Skin of body (tissue), 1 donor: ENCODE measurements at regions not wholly inside any gene's neighbourhood (a gene's known extent, or its start where the extent isn't known, plus 50 kb on each side); places are given as distances from the start of the nearest gene placed in this dataset.
A peak's percentile ranks its signal among the peaks of the same experiment; 100 is the strongest.

ENCODE experiments used
- DNase-seq: peaks from one replicate; lab custom pipeline; 2025; lab: John Stamatoyannopoulos, UW

GRCh38 chr2:164306872-164307271 lies 314.4 kb downstream of the GRB14 start:
- DNase-seq = no peak

DNA sequence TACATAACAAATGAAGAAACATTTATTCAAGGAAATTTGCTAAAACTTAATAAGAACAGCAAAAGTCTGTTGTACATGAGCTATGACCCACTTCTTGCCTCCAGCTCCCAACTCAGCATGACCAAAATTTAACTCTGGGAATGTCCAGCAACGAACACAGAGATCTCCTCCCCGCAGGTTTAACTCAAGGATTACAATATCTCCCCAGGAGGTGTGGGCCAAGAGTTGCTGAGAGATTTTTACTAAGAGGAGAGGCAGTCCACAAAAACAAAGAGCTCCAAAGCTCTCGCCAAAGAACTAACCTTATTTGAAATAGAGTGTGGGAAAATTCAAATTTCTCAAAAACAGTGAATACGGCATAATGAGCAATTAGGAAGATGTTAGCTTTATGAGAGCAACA lies 318.5 kb downstream of the GRB14 start:
- DNase-seq = no peak

GRCh38 chr2:164288235-164288634 lies 333.0 kb downstream of the GRB14 start:
- DNase-seq = no peak

GRCh38 chr2:164287056-164287455 lies 334.2 kb downstream of the GRB14 start:
- no peak for DNase-seq

DNA sequence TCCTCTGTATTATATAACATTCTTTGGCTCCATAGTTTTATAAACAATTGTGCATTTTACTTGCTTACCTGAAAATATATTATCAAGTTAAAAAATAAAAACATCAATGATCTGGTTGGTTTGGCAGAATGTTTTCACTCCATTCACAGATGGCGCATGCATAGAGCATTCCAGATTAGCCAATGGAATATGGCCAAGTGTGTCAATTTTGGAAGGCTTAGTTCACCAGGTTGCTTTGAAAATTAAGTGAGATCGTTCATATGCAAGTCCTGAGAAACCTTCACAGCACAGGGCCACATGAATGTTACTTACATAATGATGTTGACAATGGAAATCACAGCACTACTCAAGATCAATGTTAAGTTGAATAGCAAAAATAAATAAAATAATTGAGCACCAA lies 335.7 kb downstream of the GRB14 start:
- DNase-seq = no peak

- DNase-seq = no peak
Measured at GRCh38 chr2:164281896-164282295, 339.4 kb downstream of the GRB14 start.

DNA sequence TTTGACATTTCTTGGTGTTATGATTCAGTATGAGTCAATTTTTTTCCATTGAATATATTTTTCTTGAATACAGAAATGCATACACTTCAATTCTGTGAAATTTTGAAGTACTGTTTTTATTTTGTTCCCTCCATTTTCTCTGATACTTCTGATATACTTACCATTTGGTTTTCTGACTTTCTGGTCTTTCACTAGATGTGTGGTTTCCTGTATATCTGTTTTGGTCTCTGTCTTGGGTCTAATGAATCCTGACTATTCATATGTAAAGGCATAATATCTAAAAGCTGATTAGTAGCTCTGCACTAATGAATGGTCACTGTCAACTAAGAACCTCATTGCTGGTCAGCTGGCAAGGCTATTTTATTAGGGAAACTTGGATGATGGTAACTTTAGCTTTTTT lies 345.6 kb downstream of the GRB14 start:
- DNase-seq = no peak

DNA sequence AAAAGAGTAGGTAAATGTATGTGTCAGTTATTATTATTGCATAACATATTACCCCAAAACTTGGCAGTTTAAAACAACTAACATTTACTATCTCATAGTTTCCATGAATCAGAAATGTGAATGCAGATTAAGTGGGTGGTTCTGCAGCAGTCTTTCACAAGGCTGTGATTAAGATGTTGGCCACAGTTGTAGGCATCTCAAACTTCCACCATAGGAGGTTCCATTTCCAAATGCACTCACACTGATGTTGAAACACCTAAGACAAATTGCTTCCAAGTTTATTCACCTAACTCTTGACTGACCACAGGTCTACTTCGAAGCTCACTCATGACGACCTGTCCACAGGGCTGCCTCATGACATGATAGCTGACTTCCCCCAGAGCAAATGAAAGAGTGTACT lies 360.8 kb downstream of the GRB14 start:
- no peak for DNase-seq

DNA sequence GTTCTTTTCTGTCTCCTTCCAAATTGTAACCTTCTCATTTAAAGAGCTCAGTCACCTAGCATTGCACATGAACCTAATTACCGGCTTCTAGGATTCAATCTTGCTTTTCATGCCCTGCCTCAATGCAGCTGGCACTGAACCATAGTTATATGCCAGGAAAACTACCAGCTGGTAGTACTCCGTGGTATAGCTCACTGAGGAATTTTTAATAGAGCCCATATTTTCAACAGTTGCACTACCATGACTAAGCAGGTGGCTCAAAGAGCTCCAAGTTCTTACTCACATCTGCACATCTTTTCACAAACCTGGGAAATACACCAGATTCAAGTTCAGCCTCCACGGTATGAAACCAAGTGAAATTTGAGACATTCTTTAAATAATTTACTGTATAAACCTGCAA lies 363.5 kb downstream of the GRB14 start:
- no peak for DNase-seq

DNA sequence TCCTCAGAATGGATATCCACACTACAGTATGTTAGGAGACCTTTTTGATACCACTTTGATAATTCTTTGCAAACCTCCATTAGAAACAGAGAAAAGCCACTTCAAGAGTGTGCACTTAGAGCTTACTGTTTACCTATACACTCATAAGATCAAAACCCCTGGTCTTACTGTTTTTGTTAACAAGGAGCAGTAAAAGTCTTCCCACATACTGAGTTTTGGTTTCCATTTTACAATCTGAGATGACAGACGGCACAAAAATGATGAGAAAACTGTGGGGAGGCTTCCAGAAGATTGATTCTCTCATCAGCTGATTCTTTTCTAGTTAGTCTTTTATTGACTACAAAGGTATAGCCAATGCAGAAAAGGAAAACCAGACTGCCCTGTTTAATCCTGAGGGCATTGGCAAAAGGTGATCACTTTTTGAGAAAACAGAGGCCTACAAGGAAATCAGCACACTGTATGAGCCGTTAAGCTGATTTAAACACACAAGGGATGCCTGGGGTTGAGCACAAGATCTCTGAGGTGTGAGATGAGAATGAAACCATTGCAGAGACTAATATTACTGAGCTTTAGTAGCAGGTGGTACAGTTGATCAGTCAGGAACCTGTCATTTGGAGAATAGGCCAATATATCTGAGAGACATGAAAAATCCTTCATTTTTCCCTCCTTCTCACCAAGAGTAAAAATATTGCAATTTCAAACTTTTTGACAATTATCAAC lies 368.6 kb downstream of the GRB14 start:
- DNase-seq = no peak

- no peak for DNase-seq
Measured at GRCh38 chr2:164243315-164243714, 378.0 kb downstream of the GRB14 start.

- no peak for DNase-seq
Measured at GRCh38 chr2:164242409-164242808, 378.9 kb downstream of the GRB14 start.

DNA sequence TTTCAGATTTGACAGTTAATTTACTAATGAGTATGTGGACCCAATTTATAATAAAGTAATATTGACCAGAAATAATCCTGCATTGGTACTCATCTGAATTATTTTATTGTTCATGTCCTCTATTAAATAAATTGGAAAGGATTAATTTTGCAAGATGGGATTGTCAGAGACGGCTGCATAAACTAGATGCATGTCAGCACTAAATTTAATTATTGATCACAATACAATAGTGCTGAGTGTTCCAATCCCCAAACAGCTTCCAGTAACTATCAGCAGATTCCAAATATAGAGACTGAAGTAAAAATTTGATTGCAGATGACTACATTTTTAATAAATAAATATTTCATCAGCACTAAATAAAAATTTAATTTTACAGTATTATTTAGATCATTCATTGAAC lies 387.2 kb downstream of the GRB14 start:
- DNase-seq = no peak

DNA sequence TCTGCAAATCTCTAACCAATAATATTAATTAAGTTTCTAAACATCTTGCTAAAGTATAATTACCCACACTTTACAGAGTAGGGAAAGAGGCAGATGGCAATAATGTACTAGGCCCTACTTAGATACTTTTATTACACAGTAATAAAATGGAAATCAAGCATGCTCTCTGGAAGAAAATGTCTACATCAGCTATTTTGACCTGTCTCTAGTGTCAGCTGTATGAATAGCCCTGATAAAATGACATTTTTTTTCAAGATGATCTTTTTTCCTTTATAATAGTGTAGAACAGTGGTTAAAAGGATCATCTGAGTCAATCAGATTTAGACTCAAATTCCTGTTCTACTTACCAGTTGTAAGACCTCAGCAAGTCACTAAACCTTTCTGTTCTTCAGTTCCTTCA lies 397.3 kb downstream of the GRB14 start:
- no peak for DNase-seq

DNA sequence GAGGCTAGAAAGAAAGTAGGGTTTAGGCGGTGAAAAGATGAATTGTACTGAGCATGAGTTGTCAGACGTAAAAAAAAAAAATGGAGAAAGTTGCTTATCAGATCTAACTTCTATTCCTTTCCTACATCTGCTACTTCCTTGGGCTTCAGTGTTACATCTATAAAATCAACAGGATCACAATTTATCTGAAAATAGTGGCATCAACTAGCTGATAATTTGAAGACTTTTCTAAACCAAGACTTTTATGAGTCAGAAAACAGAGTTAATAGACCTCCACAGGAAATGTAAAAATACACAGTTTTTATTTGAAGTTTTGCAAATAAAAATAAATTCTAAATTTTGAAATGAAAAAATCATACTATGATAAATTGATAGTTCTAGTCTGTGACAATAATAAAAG lies 399.8 kb downstream of the GRB14 start:
- no peak for DNase-seq

DNA sequence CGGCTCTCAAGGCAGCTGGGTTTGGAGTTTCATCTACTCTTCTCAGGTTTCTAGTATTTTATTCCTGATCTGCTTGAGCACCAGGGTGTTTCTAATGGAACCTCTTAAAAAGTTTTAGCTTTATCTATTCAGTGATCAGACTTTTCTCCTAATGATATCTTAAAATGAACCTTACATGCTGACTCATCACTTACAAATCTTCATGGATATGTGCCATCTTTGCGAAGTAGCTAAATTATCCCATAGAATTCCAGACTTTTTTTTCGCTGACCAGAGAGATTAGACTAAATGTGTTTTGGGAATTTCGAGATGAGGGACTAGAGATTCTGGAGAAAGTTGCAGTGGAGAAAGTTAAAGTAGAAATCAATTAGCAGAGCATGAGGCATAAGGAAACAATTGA lies 401.0 kb downstream of the GRB14 start:
- DNase-seq = no peak

DNA sequence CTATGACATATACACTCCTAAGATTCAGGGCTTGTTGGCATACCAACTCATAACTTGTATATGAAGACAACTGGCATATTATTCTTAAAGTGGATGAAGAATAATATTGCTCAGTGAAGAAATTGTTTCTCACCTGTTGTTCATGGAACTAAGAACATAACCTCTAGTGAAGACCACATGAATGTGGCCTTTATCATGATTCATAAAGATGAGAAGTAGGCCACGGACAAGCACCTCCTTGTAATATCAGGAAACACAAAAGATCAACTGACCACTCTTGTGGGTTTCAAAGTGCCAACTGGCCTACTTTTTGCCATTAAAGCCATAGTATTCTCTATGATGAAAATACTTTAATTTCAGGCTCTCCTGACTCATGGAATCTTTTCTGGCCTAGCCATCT lies 407.4 kb downstream of the GRB14 start:
- DNase-seq = no peak

DNA sequence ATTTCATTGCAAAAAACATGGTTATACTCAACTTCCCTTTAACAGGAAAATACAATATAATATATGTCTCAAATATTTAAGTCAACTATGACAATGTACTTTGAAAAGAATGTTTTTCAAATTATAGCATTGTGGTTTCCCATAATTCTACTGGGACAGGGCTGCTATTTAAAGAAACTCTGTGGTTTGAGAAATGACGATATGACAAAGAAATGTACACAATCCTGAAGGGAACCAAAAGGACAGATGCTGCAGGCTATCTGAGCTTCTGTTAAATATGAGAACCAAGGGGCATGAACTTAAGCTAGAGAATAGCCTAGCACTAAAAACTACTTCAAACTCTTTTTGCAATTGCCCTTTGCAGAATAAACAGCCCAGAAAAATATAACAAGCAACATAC lies 415.9 kb downstream of the GRB14 start:
- peak; percentile 8 for DNase-seq

DNA sequence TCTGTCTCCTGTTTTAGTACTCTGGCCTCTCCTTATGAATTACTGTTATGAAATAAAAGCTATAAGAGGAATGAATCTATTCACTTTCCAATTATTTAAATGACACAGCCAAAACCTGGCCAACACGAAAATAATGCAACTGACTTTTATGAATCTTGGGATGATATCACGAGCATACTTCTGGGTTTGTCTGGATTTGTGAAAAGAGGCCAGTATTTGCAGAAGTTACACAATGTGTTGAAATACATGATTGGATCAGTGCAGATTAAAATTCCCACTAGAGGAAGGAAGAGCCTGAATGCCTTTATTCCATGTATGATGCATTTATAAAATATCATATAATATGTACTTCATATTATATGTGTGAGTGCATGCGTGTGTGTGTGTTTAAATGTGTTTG lies 418.2 kb downstream of the GRB14 start:
- DNase-seq = no peak

DNA sequence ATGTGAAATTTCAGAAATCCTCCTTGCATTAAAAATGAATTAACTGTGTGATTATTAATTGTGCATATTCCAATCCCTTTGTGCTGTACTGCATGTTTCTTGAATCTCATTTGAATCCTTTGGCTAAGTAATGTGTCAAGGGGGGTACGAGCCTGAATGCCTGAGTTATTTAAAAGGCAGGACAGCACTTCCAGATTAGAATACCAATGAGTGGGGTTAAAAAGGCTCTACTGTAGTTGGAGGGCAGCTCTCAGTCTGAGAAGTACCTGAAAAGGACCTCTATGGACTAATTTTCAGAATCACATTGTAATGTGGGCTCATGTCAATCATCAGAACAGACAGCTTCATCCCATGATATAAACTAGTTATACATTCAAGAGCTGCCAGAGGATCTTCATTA lies 423.0 kb downstream of the GRB14 start:
- no peak for DNase-seq

DNA sequence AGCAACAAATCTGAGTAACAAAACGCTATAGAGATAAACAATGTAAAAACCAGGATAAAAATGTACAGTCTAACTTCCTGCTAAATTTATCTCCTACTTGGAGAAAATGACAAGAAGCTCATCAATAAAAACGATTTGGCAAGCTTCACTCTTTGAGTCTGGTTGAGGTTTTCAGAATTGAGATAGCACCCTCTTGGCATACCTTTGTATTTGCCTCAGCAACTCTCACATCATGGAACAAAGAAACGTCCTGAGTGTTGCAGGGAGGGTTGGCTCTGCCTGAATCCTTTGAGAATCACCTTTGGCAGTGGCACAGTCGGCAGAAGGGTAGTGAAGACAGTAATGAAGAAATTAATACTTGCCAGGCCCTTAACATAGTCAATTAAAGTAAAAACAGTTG lies 430.6 kb downstream of the GRB14 start:
- DNase-seq = no peak

- no peak for DNase-seq
Measured at GRCh38 chr2:164189851-164190250, 431.4 kb downstream of the GRB14 start.

- no peak for DNase-seq
Measured at GRCh38 chr2:164187121-164187520, 434.2 kb downstream of the GRB14 start.

GRCh38 chr2:164186591-164186990 lies 434.7 kb downstream of the GRB14 start:
- DNase-seq = no peak
